ENCODE measurements at regions not wholly inside any gene's neighbourhood (a gene's known extent, or its start where the extent isn't known, plus 50 kb on each side); places are given as distances from the start of the nearest gene placed in this dataset.

- intact Hi-C loops (cut with DNase I, micrococcal nuclease): no loop called here
- Histone ChIP-seq H3K4me3 (no peak overlapping the region), H3K4me1 (ENCODE audit: low read depth) (no peaks in the 10 kb centered on the region), H3K36me3 (ENCODE audit: low read depth) (no peaks in the 10 kb centered on the region), H3K9me3 (peaks cover 5% of the 10 kb centered on the region)
- TF ChIP-seq, protein P1, sequence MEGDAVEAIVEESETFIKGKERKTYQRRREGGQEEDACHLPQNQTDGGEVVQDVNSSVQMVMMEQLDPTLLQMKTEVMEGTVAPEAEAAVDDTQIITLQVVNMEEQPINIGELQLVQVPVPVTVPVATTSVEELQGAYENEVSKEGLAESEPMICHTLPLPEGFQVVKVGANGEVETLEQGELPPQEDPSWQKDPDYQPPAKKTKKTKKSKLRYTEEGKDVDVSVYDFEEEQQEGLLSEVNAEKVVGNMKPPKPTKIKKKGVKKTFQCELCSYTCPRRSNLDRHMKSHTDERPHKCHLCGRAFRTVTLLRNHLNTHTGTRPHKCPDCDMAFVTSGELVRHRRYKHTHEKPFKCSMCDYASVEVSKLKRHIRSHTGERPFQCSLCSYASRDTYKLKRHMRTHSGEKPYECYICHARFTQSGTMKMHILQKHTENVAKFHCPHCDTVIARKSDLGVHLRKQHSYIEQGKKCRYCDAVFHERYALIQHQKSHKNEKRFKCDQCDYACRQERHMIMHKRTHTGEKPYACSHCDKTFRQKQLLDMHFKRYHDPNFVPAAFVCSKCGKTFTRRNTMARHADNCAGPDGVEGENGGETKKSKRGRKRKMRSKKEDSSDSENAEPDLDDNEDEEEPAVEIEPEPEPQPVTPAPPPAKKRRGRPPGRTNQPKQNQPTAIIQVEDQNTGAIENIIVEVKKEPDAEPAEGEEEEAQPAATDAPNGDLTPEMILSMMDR (IDR thresholded peaks at IDR 0.05): no peak
- no peak for DNase-seq
- no peak for ATAC-seq
Observed at GRCh38 chr18:28794459-28795245, 617.7 kb upstream of the CDH2 start.

DNA sequence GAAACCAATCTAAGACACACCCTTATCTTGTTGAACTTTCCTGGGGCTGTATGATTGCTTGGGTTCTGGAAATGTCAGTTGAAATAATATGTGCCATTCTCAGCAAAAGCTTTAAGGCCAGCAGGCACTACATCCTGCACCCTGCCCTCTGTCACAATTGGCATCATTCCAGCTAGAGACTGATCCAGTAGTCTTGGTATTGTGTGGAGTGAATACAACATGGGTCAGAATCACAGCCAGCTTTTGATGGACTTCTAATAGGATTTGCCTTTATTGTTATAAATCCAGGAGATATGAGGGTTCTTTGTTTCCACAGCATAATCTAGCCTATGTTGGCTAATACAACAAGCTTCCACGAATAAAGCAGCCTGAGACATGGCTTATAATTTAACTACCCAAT, 617.0 kb upstream of the CDH2 start:
- no peaks in the 10 kb centered on the region for H3K36me3 ChIP-seq (ENCODE audit: low read depth)
- no peaks in the 10 kb centered on the region for H3K4me1 ChIP-seq (ENCODE audit: low read depth)
- TF ChIP-seq, protein P1 (IDR thresholded peaks at IDR 0.05): no peak
- no peak for ATAC-seq
- DNase-seq: no peak
- intact Hi-C loops (cut with DNase I, micrococcal nuclease): no loop called here
- peaks cover 5% of the 10 kb centered on the region for H3K9me3 ChIP-seq
- no peak overlapping the region for H3K4me3 ChIP-seq

- H3K9me3 ChIP-seq: peaks cover under 1% of the 10 kb centered on the region
- H3K4me1 ChIP-seq (ENCODE audit: low read depth): no peaks in the 10 kb centered on the region
- ATAC-seq (no peak), DNase-seq (no peak)
- no peak overlapping the region for H3K4me3 ChIP-seq
- TF ChIP-seq, protein P1 (IDR thresholded peaks at IDR 0.05): no peak
- no peaks in the 10 kb centered on the region for H3K36me3 ChIP-seq (ENCODE audit: low read depth)
- intact Hi-C loops (cut with DNase I, micrococcal nuclease): no loop called here
Observed at GRCh38 chr18:28792404-28793086, 615.6 kb upstream of the CDH2 start.

DNA sequence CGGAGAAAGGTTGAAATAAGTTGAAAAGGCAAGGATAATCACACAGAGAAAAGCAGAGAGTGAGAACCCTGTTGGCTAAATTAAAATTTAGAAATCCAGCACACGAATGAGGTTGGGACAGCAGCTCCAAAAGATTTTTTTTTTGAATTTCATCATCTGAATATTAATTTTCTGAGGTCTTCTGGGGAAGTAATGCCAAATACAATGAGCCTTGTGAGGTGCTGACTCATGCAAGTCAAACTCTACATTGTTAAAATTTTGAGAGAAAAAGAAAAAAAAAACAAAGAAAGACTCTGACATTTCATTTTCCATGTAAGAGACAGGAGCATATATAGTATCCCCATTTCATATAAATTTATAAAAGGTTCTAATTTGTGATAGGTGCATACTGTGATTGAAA, 614.2 kb upstream of the CDH2 start:
- TF ChIP-seq, protein P1 (IDR thresholded peaks at IDR 0.05): no peak
- Histone ChIP-seq H3K4me1 (ENCODE audit: low read depth) (no peaks in the 10 kb centered on the region), H3K36me3 (ENCODE audit: low read depth) (no peaks in the 10 kb centered on the region), H3K4me3 (no peak overlapping the region), H3K9me3 (no peaks in the 10 kb centered on the region)
- DNase-seq (no peak), ATAC-seq (no peak)
- intact Hi-C loops (cut with DNase I, micrococcal nuclease): no loop called here

DNA sequence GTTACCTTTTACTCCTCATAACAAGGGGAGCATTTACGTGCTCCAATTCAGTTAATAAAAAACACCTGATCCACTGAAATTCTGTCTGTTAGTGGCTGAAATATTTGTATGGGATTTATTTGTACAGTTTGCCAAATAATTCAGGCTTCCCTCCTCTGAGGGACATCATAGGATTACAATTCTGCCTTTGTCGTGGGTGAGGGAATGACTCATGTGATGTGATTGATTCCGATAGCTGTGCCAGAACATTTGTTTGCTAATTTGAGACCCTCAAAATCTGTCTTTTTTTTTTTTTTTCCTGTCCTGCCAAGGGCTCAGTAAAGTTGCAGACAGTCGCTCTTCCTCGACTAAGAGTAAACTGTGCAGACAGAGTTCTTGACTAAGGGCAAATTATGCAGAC, 612.6 kb upstream of the CDH2 start:
- no peak for DNase-seq
- H3K4me1 ChIP-seq (ENCODE audit: low read depth): no peaks in the 10 kb centered on the region
- H3K4me3 ChIP-seq: no peak overlapping the region
- TF ChIP-seq, protein P1 (IDR thresholded peaks at IDR 0.05): no peak
- ATAC-seq: no peak
- H3K9me3 ChIP-seq: no peaks in the 10 kb centered on the region
- no peaks in the 10 kb centered on the region for H3K36me3 ChIP-seq (ENCODE audit: low read depth)
- intact Hi-C loops (cut with DNase I, micrococcal nuclease): no loop called here

Data from mucosa of descending colon (tissue), 3 donors.